NK-92 (cell line): ENCODE measurements at regions not wholly inside any gene's neighbourhood (a gene's known extent, or its start where the extent isn't known, plus 50 kb on each side); places are given as distances from the start of the nearest gene placed in this dataset.
"Not testable (repeated sequence)": the region's sequence is repeated elsewhere in the genome, so short reads cannot be mapped to it uniquely, and the experiment has no call there.

Experiments used
- DNase-seq: peaks from one replicate; lab custom pipeline; 2025; ENCODE audit not compliant: unreplicated experiment; lab: John Stamatoyannopoulos, UW

GRCh38 chr6:4656106-4656505 lies 120.1 kb upstream of the CDYL start:
- no peak for DNase-seq

DNA sequence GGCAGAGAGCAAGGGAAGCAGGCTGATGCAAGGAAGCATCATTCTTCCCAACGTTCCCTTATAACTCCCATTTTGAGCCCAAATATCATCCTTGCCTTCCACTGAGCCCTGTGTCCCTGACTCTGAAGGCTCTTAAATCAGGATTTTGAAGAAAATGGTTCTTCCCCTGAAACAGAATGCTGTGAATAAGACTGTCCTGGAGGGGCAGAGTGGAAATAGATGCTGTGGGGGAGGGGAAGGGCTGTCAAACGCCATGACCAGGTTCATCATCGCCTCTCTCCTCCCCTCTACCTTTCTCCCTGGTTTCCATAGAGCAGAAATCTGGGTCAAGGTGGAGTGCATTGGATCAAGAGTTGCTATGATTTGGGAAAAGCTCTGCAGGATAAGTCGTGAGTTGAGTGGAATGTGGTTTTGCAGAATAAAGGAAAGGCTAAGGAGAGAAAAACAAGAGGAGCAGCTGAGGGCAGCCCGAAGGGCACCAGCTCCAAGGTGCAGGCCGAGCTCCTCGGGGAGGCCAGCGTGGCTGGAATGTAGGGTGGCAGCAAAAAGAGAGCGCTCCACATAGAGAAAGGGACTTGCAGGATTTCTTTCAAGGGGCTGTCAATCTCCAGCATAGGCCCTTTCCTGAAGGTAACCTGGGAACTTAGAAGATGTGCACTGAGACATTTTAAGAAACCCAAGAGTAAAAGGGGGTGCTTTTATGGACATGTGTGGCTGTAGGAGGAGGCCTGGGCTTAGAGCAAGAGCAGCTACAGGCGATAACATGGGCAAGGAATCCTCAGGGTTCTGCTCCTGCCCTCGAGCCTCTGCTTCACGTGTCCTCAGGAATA lies 120.8 kb upstream of the CDYL start:
- DNase-seq: no peak

DNA sequence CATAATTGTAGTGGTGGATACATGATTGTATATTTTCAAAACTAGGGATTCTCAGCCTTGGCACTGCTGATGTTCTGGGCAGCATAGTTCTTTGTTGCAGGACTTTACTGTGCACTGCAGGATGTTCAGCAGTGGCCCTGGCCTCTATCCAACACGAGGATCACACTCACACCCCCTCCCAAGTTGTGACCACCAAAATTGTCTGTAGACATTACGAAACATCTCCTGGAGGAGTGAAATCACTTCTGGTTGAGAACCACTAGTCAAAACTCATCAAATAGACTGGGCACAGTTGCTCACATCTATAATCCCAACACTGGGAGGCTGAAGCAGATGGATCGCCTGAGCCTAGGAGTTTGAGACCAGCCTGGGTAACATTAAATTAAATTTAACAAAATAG lies 123.1 kb upstream of the CDYL start:
- DNase-seq: no peak

- no peak for DNase-seq
These were observed 124.3 kb upstream of the CDYL start for GRCh38 chr6:4651831-4652467.

- no peak for DNase-seq
These were observed 126.5 kb upstream of the CDYL start for GRCh38 chr6:4649728-4650127.

- DNase-seq: no peak
These were observed 128.5 kb upstream of the CDYL start for GRCh38 chr6:4647414-4648365.

GRCh38 chr6:4645713-4646360 lies 130.4 kb upstream of the CDYL start:
- no peak for DNase-seq

- DNase-seq: no peak
These were observed 131.2 kb upstream of the CDYL start for GRCh38 chr6:4644996-4645395.

DNA sequence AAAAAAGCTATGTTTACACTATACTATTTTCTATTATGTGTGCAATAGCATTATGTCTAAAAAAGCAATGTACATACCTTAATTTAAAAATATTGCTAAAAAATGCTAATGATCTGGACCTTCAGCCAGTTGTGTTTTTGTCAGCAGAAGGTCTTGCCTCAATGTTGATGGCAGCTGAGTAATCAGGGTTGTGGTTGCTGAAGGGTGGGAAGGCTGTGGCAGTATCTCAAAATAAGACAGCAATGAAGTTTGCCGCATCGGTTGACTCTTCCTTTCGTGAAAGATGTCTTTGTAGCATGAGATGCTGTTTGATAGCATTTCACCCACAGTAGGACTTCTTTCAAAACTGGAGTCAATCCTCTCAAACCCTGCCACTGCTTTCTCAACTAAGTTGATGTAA lies 134.7 kb upstream of the CDYL start:
- DNase-seq: no peak

- no peak for DNase-seq
These were observed 136.1 kb upstream of the CDYL start for GRCh38 chr6:4640139-4640538.

DNA sequence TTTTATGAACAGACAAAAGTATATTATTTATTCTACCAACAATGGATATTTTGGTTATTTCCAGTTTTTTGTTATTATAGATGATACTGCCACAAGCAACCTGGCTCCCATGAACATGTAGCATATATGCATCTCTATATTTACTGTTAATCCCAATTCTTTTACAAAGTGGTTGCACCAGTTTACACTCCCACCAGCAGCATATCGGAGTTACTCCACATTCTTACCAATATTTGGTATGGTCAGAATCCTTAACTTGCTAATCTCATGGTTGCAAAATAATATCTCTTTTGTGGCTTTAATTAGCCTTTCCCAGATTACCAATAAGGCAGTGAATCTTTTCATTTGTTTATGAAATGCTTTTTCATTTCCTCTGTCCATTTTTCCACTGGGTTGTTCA lies 137.6 kb upstream of the CDYL start:
- DNase-seq: no peak

- no peak for DNase-seq
These were observed 138.3 kb upstream of the CDYL start for GRCh38 chr6:4637691-4638433.

- no peak for DNase-seq
These were observed 139.4 kb upstream of the CDYL start for GRCh38 chr6:4636881-4637224.

DNA sequence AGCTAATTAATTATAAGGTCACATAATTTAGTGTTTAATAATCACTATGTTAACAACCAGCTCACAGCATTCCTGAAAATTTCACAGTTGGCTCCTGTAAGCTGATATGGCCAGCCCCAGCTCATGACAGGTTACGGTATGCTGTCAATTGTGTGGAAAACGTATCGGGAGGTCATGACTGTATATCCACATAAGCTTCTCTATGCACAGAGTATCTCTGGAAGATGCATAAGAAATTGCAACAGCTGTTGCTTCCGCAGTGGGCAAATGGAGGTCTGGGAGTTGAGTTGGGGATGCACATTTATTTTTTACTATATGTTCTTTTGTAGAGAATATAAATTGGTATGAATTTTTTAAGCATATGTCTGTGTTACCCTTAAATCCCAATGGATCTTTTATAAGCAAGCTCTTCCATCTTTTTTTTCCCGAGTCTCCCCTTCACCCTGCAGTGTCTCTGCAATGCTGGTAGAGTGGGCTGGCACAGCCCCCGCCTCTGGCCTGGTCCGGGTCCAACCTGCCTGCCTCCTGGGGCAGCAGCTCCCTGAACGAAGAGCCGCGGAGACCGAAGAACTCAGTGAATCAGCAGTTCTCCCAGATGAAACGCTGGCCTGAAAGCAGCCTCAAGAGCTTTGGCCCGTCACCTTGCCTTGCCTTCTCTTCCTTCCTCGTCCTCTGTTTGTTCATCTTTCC lies 139.9 kb upstream of the CDYL start:
- DNase-seq: no peak

DNA sequence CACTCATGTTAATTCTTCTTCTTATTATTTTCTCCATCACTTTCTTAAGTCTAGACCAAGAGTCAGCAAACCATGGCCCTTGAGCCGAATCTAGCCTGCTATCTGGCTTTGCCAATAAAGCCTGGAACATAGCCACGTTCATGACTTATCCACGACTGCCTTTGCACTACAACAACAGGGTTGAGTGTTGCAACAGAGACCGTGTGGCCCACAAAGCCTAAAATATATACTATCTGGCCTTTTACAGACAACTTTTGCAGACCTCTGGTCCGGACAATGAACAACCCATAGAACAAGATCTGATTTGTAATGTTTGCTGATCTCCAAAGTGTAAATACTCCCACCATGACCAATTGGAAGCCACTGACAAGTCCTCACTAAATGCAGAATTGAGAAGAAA lies 140.5 kb upstream of the CDYL start:
- DNase-seq: no peak

DNA sequence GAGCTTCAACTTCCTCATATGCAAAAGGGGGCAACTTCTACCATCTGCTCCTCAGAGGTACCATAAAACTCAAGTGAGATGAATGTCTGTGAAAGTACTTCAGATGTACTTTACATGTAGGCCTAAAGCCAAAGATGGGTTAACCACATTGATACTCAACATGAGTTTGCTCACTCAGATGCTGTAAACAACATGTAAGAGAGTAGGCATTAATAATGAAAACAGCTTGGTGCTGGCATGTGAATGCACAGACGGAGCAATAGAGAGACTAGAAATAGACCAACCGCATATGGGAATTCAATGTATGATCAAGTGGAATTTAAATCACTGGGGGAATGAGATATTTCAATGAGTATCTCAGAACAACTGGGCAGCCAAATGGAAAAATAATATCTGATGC lies 143.8 kb upstream of the CDYL start:
- no peak for DNase-seq

GRCh38 chr6:4629789-4630188 lies 146.4 kb upstream of the CDYL start:
- DNase-seq: not testable (repeated sequence)

GRCh38 chr6:4625557-4625956 lies 150.6 kb upstream of the CDYL start:
- no peak for DNase-seq

GRCh38 chr6:4624726-4625125 lies 151.5 kb upstream of the CDYL start:
- no peak for DNase-seq
